ENCODE measurements at regions not wholly inside any gene's neighbourhood (a gene's known extent, or its start where the extent isn't known, plus 50 kb on each side); places are given as distances from the start of the nearest gene placed in this dataset.

- TF ChIP-seq CTCF (IDR thresholded peaks at IDR 0.05; ENCODE audit: low read depth, low read length, missing input control) (no peak), YY1 (IDR thresholded peaks at IDR 0.05) (no peak), JUND (IDR thresholded peaks at IDR 0.05) (no peak), TAF1 (conservative IDR thresholded peaks at IDR 0.05) (no peak), EGR1 (IDR thresholded peaks at IDR 0.05; ENCODE audit: low read depth in 2 of 2) (no peak), SP1 (IDR thresholded peaks at IDR 0.05) (no peak), FOXA1 (IDR thresholded peaks at IDR 0.05) (no peak)
- TF ChIP-seq, protein P1, sequence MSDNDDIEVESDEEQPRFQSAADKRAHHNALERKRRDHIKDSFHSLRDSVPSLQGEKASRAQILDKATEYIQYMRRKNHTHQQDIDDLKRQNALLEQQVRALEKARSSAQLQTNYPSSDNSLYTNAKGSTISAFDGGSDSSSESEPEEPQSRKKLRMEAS (IDR thresholded peaks at IDR 0.05): no peak
- TF ChIP-seq, protein P2, sequence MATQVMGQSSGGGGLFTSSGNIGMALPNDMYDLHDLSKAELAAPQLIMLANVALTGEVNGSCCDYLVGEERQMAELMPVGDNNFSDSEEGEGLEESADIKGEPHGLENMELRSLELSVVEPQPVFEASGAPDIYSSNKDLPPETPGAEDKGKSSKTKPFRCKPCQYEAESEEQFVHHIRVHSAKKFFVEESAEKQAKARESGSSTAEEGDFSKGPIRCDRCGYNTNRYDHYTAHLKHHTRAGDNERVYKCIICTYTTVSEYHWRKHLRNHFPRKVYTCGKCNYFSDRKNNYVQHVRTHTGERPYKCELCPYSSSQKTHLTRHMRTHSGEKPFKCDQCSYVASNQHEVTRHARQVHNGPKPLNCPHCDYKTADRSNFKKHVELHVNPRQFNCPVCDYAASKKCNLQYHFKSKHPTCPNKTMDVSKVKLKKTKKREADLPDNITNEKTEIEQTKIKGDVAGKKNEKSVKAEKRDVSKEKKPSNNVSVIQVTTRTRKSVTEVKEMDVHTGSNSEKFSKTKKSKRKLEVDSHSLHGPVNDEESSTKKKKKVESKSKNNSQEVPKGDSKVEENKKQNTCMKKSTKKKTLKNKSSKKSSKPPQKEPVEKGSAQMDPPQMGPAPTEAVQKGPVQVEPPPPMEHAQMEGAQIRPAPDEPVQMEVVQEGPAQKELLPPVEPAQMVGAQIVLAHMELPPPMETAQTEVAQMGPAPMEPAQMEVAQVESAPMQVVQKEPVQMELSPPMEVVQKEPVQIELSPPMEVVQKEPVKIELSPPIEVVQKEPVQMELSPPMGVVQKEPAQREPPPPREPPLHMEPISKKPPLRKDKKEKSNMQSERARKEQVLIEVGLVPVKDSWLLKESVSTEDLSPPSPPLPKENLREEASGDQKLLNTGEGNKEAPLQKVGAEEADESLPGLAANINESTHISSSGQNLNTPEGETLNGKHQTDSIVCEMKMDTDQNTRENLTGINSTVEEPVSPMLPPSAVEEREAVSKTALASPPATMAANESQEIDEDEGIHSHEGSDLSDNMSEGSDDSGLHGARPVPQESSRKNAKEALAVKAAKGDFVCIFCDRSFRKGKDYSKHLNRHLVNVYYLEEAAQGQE (IDR thresholded peaks at IDR 0.05): no peak
These were observed 112.6 kb upstream of the CNTN1 start for GRCh38 chr12:40579687-40580086.

Measured in liver (tissue), 3 donors.